PC-3 (cell line): ENCODE measurements at regions not wholly inside any gene's neighbourhood (a gene's known extent, or its start where the extent isn't known, plus 50 kb on each side); places are given as distances from the start of the nearest gene placed in this dataset.

Experiments
- CTCF ChIP-seq: fragments of 300-600 bp; sonication (generic); conservative IDR thresholded peaks from 2 replicates; pipeline ENCODE4 v1.5.1; 2017; ENCODE audit warnings: antibody characterized with exemption, low read depth, mild to moderate bottlenecking, low read length
- EZH2 ChIP-seq: fragments of 300-600 bp; sonication (generic); IDR thresholded peaks from one replicate; pipeline ENCODE4 v1.6.1; 2017; ENCODE audit warnings: antibody characterized with exemption, mild to moderate bottlenecking, low read length; ENCODE audit not compliant: unreplicated experiment
- EZH2phosphoT487 ChIP-seq: fragments of 300-600 bp; sonication (generic); IDR thresholded peaks from 2 replicates; pipeline ENCODE4 v1.6.1; 2018; ENCODE audit warnings: mild to moderate bottlenecking, antibody characterized with exemption, low read length, borderline replicate concordance

- TF ChIP-seq CTCF (no peak), EZH2phosphoT487 (no peak), EZH2 (no peak)
Measured at GRCh38 chr6:113597231-113597583, 259.9 kb upstream of the MARCKS start.
